Adrenal gland (tissue), 9 donors: ENCODE measurements at regions not wholly inside any gene's neighbourhood (a gene's known extent, or its start where the extent isn't known, plus 50 kb on each side); places are given as distances from the start of the nearest gene placed in this dataset.

Experiments used
- DNase-seq, 7 donors: peaks; one replicate each; pipeline ENCODE4 v3.0.0-alpha.2; 2019 to 2020
- H3K27ac ChIP-seq, 5 donors: fragments of 200-600 bp; sonication (generic) in 4 of 5; 1 replicate in 3 of 5; 2 replicates in 2 of 5; pipeline versions ENCODE4 v1.5.1 to v1.8.0; 2016 to 2020; ENCODE audit warnings: mild to moderate bottlenecking in 1 of 5
- H3K27me3 ChIP-seq: fragments of 200-600 bp; 2 replicates; pipeline ENCODE4 v1.8.0; 2021
- H3K36me3 ChIP-seq, 2 donors: fragments of 200-600 bp; replicated peaks in 1 of 2; 1 replicate in 1 of 2; 2 replicates in 1 of 2; pipeline versions ENCODE4 v1.5.1 to v1.8.0; 2018 to 2022
- H3K4me1 ChIP-seq, 2 donors: fragments of 200-600 bp; replicated peaks in 1 of 2; 1 replicate in 1 of 2; 2 replicates in 1 of 2; pipeline versions ENCODE4 v1.5.1 to v1.8.0; 2018 to 2021
- H3K4me3 ChIP-seq, 4 donors: fragments of 200-600 bp; sonication (generic) in 3 of 4; one replicate each; pipeline ENCODE4 v1.5.1; 2016 to 2018
- H3K9me3 ChIP-seq, 3 donors: fragments of 200-600 bp; sonication (generic) in 1 of 3; replicated peaks in 1 of 3; 1 replicate in 2 of 3; 2 replicates in 1 of 3; pipeline versions ENCODE4 v1.5.1 to v1.8.0; 2016 to 2021
- CTCF ChIP-seq, 6 experiments: fragments of 450-650 bp in 4 of 6; fragments of 200-600 bp in 2 of 6; sonication (generic) in 1 of 6; IDR thresholded peaks; 1 replicate in 5 of 6; 2 replicates in 1 of 6; pipeline versions ENCODE4 v1.5.1 to v1.8.0; 2016 to 2021; ENCODE audit warnings: antibody characterized with exemption in 6 of 6, mild to moderate bottlenecking in 2 of 6, moderate library complexity in 1 of 6
- POLR2A ChIP-seq, 2 donors: fragments of 450-650 bp; IDR thresholded peaks; one replicate each; pipeline ENCODE4 v1.6.1; 2017; ENCODE audit warnings: antibody characterized with exemption in 2 of 2, mild to moderate bottlenecking in 2 of 2, moderate library complexity in 1 of 2
- whole genome bisulfite sequencing, 4 donors: extraction: QIAGEN DNeasy Blood & Tissue Kit in 2 of 4; methylation state at CpG; one replicate each; pipeline versions ENCODE4 v1.1.5 to v1.1.7; 2013 to 2017; 5-methylcytosine and 5-hydroxymethylcytosine counted together
- intact Hi-C, 2 donors: fragments of 100-400 bp; cut with DNase I; formaldehyde crosslinking; loops; one replicate each; pipeline versions ENCODE4 v1.14.1 to v1.15.0; 2022 to 2023
- donor health status: healthy with polysubstance abuse.
- donor health status: Bipolar disorder and iron deficiency.
- donor health status: DM: yes; HTN: yes; CAD: no.
- donor health status: DM: no; HTN: no; CAD: no.
- donor health status: DM: no; HTN: no; CAD: no.

- Histone ChIP-seq H3K36me3 (no peaks in the 10 kb centered on the region), H3K27me3 (no peaks in the 10 kb centered on the region), H3K27ac (no peak overlapping the region), H3K4me1 (no peaks in the 10 kb centered on the region), H3K9me3 (no peaks in the 10 kb centered on the region), H3K4me3 (no peak overlapping the region)
- intact Hi-C loops = no loop called here
- TF ChIP-seq POLR2A (IDR thresholded peaks at IDR 0.05) = no peak
- TF ChIP-seq CTCF (IDR thresholded peaks at IDR 0.05) = no peak
- WGBS, 4 donors = 70 to 81% (median 79%) methylated on average over 4 of the region's 4 CpGs
- DNase-seq = no peak
Observed at GRCh38 chr1:30264672-30265025, 458.7 kb downstream of the MATN1 start.

GRCh38 chr1:30263888-30264671 is 459.3 kb downstream of the MATN1 start:
- Histone ChIP-seq H3K36me3 (no peaks in the 10 kb centered on the region), H3K4me1 (no peaks in the 10 kb centered on the region), H3K27ac (no peak overlapping the region), H3K9me3 (no peaks in the 10 kb centered on the region), H3K27me3 (no peaks in the 10 kb centered on the region), H3K4me3 (no peak overlapping the region)
- intact Hi-C loops = no loop called here
- no peak for TF ChIP-seq CTCF (IDR thresholded peaks at IDR 0.05)
- no peak for TF ChIP-seq POLR2A (IDR thresholded peaks at IDR 0.05)
- DNase-seq = no peak
- WGBS, 4 donors = 82 to 100% (median 83%) methylated on average over 6 to 9 of the region's 9 CpGs

- WGBS, 4 donors = 91 to 100% (median 94%) methylated on average over 4 of the region's 4 CpGs
Observed at GRCh38 chr1:30263405-30263804, 460.0 kb downstream of the MATN1 start.

GRCh38 chr1:30262158-30262557 is 461.2 kb downstream of the MATN1 start:
- intact Hi-C loops = no loop called here
- H3K4me3 ChIP-seq = no peak overlapping the region
- no peaks in the 10 kb centered on the region for H3K4me1 ChIP-seq
- no peak for TF ChIP-seq CTCF (IDR thresholded peaks at IDR 0.05)
- no peak for TF ChIP-seq POLR2A (IDR thresholded peaks at IDR 0.05)
- H3K27me3 ChIP-seq = no peaks in the 10 kb centered on the region
- no peaks in the 10 kb centered on the region for H3K9me3 ChIP-seq
- WGBS, 4 donors = 65 to 86% (median 78%) methylated on average over 3 to 5 of the region's 5 CpGs
- no peak for DNase-seq
- no peak overlapping the region for H3K27ac ChIP-seq
- H3K36me3 ChIP-seq = no peaks in the 10 kb centered on the region

More at GRCh38 chr1:30263405-30263804, 460.0 kb downstream of the MATN1 start:
- DNase-seq = no peak
- no peak overlapping the region for H3K4me3 ChIP-seq
- H3K9me3 ChIP-seq = no peaks in the 10 kb centered on the region
- no peaks in the 10 kb centered on the region for H3K4me1 ChIP-seq
- H3K36me3 ChIP-seq = no peaks in the 10 kb centered on the region
- TF ChIP-seq CTCF (IDR thresholded peaks at IDR 0.05) (no peak), POLR2A (IDR thresholded peaks at IDR 0.05) (no peak)
- no peak overlapping the region for H3K27ac ChIP-seq
- intact Hi-C loops = no loop called here
- no peaks in the 10 kb centered on the region for H3K27me3 ChIP-seq
